ENCODE measurements at regions not wholly inside any gene's neighbourhood (a gene's known extent, or its start where the extent isn't known, plus 50 kb on each side); places are given as distances from the start of the nearest gene placed in this dataset.

DNA sequence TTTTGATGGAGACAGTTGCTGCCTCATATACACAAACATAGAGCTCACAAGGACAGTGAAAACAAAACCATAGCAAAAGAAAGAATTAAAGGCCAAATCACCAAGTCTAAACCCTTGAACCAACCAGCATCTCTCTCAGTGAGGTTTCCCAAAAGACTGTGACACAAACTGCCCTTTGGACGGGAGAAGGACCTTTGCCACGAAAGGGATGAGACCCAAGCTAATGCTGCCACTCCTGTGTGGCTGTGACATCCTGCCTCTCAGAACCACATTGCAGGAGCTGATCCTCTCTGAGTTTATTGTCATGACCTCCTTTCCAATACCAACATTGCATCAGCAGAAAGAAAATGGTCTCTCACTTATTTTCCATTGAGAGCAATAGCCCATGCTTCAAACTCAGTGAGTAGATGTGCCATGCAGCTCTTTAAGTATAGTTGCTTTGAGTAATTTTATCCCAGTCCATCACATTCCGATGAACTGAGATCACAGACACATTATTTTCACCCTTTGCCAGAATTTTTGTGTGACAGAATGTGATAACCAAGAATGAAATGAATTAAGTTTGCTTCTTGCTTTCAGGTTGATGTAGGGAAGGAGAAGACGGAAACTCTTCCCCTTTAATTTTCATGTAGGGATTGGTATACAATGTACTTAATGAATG is 133.5 kb upstream of the IRS2 start:
- DNase-seq (ENCODE audit: low spot score): no peak
- no peaks in the 10 kb centered on the region for H3K9me2 ChIP-seq (ENCODE audit: insufficient read depth)
- no peaks in the 10 kb centered on the region for H3K27me3 Mint-ChIP-seq (ENCODE audit: insufficient read depth, low read depth, poor library complexity)

More for the DNA sequence above, 133.5 kb upstream of the IRS2 start:
- TF ChIP-seq EZH2 (IDR thresholded peaks at IDR 0.05; ENCODE audit: low read depth, unreplicated experiment): no peak
- TF ChIP-seq, protein P1, sequence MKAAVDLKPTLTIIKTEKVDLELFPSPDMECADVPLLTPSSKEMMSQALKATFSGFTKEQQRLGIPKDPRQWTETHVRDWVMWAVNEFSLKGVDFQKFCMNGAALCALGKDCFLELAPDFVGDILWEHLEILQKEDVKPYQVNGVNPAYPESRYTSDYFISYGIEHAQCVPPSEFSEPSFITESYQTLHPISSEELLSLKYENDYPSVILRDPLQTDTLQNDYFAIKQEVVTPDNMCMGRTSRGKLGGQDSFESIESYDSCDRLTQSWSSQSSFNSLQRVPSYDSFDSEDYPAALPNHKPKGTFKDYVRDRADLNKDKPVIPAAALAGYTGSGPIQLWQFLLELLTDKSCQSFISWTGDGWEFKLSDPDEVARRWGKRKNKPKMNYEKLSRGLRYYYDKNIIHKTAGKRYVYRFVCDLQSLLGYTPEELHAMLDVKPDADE (IDR thresholded peaks at IDR 0.05): no peak
- no peak for TF ChIP-seq EZH2phosphoT487 (IDR thresholded peaks at IDR 0.05; ENCODE audit: unreplicated experiment)
- TF ChIP-seq STAT1 (IDR thresholded peaks at IDR 0.05; ENCODE audit: unreplicated experiment): no peak
- TF ChIP-seq, protein P2, sequence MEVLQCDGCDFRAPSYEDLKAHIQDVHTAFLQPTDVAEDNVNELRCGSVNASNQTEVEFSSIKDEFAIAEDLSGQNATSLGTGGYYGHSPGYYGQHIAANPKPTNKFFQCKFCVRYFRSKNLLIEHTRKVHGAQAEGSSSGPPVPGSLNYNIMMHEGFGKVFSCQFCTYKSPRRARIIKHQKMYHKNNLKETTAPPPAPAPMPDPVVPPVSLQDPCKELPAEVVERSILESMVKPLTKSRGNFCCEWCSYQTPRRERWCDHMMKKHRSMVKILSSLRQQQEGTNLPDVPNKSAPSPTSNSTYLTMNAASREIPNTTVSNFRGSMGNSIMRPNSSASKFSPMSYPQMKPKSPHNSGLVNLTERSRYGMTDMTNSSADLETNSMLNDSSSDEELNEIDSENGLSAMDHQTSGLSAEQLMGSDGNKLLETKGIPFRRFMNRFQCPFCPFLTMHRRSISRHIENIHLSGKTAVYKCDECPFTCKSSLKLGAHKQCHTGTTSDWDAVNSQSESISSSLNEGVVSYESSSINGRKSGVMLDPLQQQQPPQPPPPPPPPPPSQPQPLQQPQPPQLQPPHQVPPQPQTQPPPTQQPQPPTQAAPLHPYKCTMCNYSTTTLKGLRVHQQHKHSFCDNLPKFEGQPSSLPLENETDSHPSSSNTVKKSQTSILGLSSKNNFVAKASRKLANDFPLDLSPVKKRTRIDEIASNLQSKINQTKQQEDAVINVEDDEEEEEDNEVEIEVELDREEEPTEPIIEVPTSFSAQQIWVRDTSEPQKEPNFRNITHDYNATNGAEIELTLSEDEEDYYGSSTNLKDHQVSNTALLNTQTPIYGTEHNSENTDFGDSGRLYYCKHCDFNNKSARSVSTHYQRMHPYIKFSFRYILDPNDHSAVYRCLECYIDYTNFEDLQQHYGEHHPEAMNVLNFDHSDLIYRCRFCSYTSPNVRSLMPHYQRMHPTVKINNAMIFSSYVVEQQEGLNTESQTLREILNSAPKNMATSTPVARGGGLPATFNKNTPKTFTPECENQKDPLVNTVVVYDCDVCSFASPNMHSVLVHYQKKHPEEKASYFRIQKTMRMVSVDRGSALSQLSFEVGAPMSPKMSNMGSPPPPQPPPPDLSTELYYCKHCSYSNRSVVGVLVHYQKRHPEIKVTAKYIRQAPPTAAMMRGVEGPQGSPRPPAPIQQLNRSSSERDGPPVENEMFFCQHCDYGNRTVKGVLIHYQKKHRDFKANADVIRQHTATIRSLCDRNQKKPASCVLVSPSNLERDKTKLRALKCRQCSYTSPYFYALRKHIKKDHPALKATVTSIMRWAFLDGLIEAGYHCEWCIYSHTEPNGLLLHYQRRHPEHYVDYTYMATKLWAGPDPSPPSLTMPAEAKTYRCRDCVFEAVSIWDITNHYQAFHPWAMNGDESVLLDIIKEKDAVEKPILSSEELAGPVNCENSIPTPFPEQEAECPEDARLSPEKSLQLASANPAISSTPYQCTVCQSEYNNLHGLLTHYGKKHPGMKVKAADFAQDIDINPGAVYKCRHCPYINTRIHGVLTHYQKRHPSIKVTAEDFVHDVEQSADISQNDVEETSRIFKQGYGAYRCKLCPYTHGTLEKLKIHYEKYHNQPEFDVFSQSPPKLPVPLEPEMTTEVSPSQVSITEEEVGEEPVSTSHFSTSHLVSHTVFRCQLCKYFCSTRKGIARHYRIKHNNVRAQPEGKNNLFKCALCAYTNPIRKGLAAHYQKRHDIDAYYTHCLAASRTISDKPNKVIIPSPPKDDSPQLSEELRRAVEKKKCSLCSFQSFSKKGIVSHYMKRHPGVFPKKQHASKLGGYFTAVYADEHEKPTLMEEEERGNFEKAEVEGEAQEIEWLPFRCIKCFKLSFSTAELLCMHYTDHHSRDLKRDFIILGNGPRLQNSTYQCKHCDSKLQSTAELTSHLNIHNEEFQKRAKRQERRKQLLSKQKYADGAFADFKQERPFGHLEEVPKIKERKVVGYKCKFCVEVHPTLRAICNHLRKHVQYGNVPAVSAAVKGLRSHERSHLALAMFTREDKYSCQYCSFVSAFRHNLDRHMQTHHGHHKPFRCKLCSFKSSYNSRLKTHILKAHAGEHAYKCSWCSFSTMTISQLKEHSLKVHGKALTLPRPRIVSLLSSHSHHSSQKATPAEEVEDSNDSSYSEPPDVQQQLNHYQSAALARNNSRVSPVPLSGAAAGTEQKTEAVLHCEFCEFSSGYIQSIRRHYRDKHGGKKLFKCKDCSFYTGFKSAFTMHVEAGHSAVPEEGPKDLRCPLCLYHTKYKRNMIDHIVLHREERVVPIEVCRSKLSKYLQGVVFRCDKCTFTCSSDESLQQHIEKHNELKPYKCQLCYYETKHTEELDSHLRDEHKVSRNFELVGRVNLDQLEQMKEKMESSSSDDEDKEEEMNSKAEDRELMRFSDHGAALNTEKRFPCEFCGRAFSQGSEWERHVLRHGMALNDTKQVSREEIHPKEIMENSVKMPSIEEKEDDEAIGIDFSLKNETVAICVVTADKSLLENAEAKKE (CRISPR knock-in tag; IDR thresholded peaks at IDR 0.05): no peak
- no peak for TF ChIP-seq NANOG (IDR thresholded peaks at IDR 0.05; ENCODE audit: borderline replicate concordance)
- no peak for TF ChIP-seq ZNF114 (CRISPR knock-in tag; IDR thresholded peaks at IDR 0.05)
- TF ChIP-seq, protein P3, sequence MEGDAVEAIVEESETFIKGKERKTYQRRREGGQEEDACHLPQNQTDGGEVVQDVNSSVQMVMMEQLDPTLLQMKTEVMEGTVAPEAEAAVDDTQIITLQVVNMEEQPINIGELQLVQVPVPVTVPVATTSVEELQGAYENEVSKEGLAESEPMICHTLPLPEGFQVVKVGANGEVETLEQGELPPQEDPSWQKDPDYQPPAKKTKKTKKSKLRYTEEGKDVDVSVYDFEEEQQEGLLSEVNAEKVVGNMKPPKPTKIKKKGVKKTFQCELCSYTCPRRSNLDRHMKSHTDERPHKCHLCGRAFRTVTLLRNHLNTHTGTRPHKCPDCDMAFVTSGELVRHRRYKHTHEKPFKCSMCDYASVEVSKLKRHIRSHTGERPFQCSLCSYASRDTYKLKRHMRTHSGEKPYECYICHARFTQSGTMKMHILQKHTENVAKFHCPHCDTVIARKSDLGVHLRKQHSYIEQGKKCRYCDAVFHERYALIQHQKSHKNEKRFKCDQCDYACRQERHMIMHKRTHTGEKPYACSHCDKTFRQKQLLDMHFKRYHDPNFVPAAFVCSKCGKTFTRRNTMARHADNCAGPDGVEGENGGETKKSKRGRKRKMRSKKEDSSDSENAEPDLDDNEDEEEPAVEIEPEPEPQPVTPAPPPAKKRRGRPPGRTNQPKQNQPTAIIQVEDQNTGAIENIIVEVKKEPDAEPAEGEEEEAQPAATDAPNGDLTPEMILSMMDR (conservative IDR thresholded peaks at IDR 0.05; ENCODE audit: low read depth in 2 of 2): no peak
- no peak for TF ChIP-seq POLR2AphosphoS5 (IDR thresholded peaks at IDR 0.05; ENCODE audit: low read depth)
- no peak for TF ChIP-seq CREB1 (CRISPR knock-in tag; IDR thresholded peaks at IDR 0.05; ENCODE audit: low read depth)
- no peak for TF ChIP-seq ZNF331 (CRISPR knock-in tag; IDR thresholded peaks at IDR 0.05; ENCODE audit: low read depth)
- TF ChIP-seq, protein P4, sequence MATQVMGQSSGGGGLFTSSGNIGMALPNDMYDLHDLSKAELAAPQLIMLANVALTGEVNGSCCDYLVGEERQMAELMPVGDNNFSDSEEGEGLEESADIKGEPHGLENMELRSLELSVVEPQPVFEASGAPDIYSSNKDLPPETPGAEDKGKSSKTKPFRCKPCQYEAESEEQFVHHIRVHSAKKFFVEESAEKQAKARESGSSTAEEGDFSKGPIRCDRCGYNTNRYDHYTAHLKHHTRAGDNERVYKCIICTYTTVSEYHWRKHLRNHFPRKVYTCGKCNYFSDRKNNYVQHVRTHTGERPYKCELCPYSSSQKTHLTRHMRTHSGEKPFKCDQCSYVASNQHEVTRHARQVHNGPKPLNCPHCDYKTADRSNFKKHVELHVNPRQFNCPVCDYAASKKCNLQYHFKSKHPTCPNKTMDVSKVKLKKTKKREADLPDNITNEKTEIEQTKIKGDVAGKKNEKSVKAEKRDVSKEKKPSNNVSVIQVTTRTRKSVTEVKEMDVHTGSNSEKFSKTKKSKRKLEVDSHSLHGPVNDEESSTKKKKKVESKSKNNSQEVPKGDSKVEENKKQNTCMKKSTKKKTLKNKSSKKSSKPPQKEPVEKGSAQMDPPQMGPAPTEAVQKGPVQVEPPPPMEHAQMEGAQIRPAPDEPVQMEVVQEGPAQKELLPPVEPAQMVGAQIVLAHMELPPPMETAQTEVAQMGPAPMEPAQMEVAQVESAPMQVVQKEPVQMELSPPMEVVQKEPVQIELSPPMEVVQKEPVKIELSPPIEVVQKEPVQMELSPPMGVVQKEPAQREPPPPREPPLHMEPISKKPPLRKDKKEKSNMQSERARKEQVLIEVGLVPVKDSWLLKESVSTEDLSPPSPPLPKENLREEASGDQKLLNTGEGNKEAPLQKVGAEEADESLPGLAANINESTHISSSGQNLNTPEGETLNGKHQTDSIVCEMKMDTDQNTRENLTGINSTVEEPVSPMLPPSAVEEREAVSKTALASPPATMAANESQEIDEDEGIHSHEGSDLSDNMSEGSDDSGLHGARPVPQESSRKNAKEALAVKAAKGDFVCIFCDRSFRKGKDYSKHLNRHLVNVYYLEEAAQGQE (IDR thresholded peaks at IDR 0.05; ENCODE audit: unreplicated experiment): no peak
- TF ChIP-seq JUNB (IDR thresholded peaks at IDR 0.05; ENCODE audit: unreplicated experiment): no peak
- Mint-ChIP-seq H3K4me3 (no peak overlapping the region), H3K9me3 (no peaks in the 10 kb centered on the region), H3K36me3 (ENCODE audit: low read depth) (no peaks in the 10 kb centered on the region), H3K4me1 (no peaks in the 10 kb centered on the region), H3K27ac (no peak overlapping the region)
- Histone ChIP-seq H3K4me3 (no peak overlapping the region), H2AFZ (no peak overlapping the region), H3F3A (replicated peaks; ENCODE audit: low read depth) (no peaks in the 10 kb centered on the region), H3K27me3 (ENCODE audit: insufficient read depth) (no peaks in the 10 kb centered on the region), H3K79me2 (replicated peaks; ENCODE audit: insufficient read depth) (no peaks in the 10 kb centered on the region), H3K4me1 (ENCODE audit: insufficient read depth) (no peaks in the 10 kb centered on the region), H4K20me1 (replicated peaks; ENCODE audit: insufficient read depth) (no peaks in the 10 kb centered on the region), H3K27ac (ENCODE audit: low read depth) (no peak overlapping the region), H3K36me3 (ENCODE audit: insufficient read depth) (no peaks in the 10 kb centered on the region), H3K4me2 (no peak overlapping the region)
- ATAC-seq: no peak
